Neural progenitor cell (in vitro differentiated cells): ENCODE measurements at regions not wholly inside any gene's neighbourhood (a gene's known extent, or its start where the extent isn't known, plus 50 kb on each side); places are given as distances from the start of the nearest gene placed in this dataset.

Source experiments
- EZH2 ChIP-seq: fragments of 200-600 bp; sonication (generic); IDR thresholded peaks from 2 replicates; pipeline ENCODE4 v1.6.1; 2017; ENCODE audit warnings: antibody characterized with exemption, mild to moderate bottlenecking, moderate library complexity
- EZH2phosphoT487 ChIP-seq: fragments of 200-600 bp; sonication (generic); IDR thresholded peaks from 2 replicates; pipeline ENCODE4 v1.6.1; 2017; ENCODE audit warnings: antibody characterized with exemption
- TF ChIP-seq, protein P1 (sequence below): fragments of 200-600 bp; sonication (generic); IDR thresholded peaks from 2 replicates; pipeline ENCODE4 v1.5.1; 2017; ENCODE audit warnings: antibody characterized with exemption, mild to moderate bottlenecking

- TF ChIP-seq, protein P1, sequence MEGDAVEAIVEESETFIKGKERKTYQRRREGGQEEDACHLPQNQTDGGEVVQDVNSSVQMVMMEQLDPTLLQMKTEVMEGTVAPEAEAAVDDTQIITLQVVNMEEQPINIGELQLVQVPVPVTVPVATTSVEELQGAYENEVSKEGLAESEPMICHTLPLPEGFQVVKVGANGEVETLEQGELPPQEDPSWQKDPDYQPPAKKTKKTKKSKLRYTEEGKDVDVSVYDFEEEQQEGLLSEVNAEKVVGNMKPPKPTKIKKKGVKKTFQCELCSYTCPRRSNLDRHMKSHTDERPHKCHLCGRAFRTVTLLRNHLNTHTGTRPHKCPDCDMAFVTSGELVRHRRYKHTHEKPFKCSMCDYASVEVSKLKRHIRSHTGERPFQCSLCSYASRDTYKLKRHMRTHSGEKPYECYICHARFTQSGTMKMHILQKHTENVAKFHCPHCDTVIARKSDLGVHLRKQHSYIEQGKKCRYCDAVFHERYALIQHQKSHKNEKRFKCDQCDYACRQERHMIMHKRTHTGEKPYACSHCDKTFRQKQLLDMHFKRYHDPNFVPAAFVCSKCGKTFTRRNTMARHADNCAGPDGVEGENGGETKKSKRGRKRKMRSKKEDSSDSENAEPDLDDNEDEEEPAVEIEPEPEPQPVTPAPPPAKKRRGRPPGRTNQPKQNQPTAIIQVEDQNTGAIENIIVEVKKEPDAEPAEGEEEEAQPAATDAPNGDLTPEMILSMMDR, result no peak
- TF ChIP-seq EZH2 (no peak), EZH2phosphoT487 (no peak)
These were observed 86.0 kb upstream of the WWC2 start for GRCh38 chr4:183012879-183013729.
